Transverse colon (tissue), 4 donors: ENCODE measurements at regions not wholly inside any gene's neighbourhood (a gene's known extent, or its start where the extent isn't known, plus 50 kb on each side); places are given as distances from the start of the nearest gene placed in this dataset.

Source experiments
- DNase-seq: peaks from one replicate; pipeline ENCODE4 v3.0.0-alpha.2; 2019
- H3K27ac ChIP-seq, 4 donors: fragments of 200-600 bp; sonication (generic); 2 replicates each; pipeline ENCODE4 v1.5.1; 2016 to 2018; ENCODE audit warnings: inconsistent platforms in 4 of 4
- H3K27me3 ChIP-seq: fragments of 200-600 bp; sonication (generic); 2 replicates; pipeline ENCODE4 v1.5.1; 2017; ENCODE audit warnings: inconsistent platforms
- H3K36me3 ChIP-seq, 4 donors: fragments of 200-600 bp; sonication (generic); 2 replicates each; pipeline ENCODE4 v1.5.1; 2017 to 2019; ENCODE audit warnings: inconsistent platforms in 4 of 4
- H3K4me1 ChIP-seq, 4 donors: fragments of 200-600 bp; sonication (generic); 2 replicates each; pipeline ENCODE4 v1.5.1; 2017 to 2020; ENCODE audit warnings: inconsistent platforms in 4 of 4
- H3K4me3 ChIP-seq, 4 donors: fragments of 200-600 bp; sonication (generic); 1 replicate in 1 of 4; 2 replicates in 3 of 4; pipeline versions ENCODE4 v1.5.1 to v1.6.1; 2017 to 2019; ENCODE audit warnings: inconsistent platforms in 4 of 4
- H3K9me3 ChIP-seq, 2 donors: fragments of 200-600 bp; sonication (generic); 2 replicates each; pipeline ENCODE4 v1.5.1; 2017 to 2019; ENCODE audit warnings: inconsistent platforms in 2 of 2
- CTCF ChIP-seq, 5 experiments: fragments of 200-600 bp in 3 of 5; fragments of 450-650 bp in 2 of 5; sonication (generic) in 3 of 5; IDR thresholded peaks; 1 replicate in 2 of 5; 2 replicates in 3 of 5; pipeline ENCODE4 v1.5.1; 2016 to 2017; ENCODE audit warnings: antibody characterized with exemption in 5 of 5, inconsistent platforms in 3 of 5, mild to moderate bottlenecking in 2 of 5, moderate library complexity in 1 of 5
- EP300 ChIP-seq: sonication (generic); formaldehyde crosslinking; IDR thresholded peaks from one replicate; pipeline ENCODE4 v1.6.1; 2017; ENCODE audit warnings: antibody characterized with exemption, low read depth
- POLR2A ChIP-seq: fragments of 450-650 bp; IDR thresholded peaks from one replicate; pipeline ENCODE4 v1.6.1; 2016; ENCODE audit warnings: antibody characterized with exemption, mild to moderate bottlenecking, moderate library complexity
- POLR2AphosphoS5 ChIP-seq, 3 donors: sonication (generic); formaldehyde crosslinking; IDR thresholded peaks; one replicate each; pipeline ENCODE4 v1.6.1; 2016; ENCODE audit warnings: antibody characterized with exemption in 3 of 3
- WGBS, 2 donors: methylation state at CpG; one replicate each; pipeline ENCODE4 v1.1.5; 2018; ENCODE audit warnings: low coverage in 1 of 2; 5-methylcytosine and 5-hydroxymethylcytosine counted together
- in situ Hi-C, 4 donors: fragments of 200-750 bp; cut with MboI; loops; one replicate each; pipeline versions ENCODE4 v1.15.0 to v1.15.1; 2017; ENCODE audit warnings: low sequenced_read_pairs in 3 of 4, low pct_ligation_motif_present in 1 of 4, low pct_unique_long_range_greater_than_20kb in 1 of 4
- intact Hi-C: fragments of 100-400 bp; cut with DNase I; formaldehyde crosslinking; loops from one replicate; pipeline ENCODE4 v1.15.1; 2023; ENCODE audit warnings: low total_unique reads

GRCh38 chr11:25890626-25891260 lies 441.2 kb upstream of the ANO3 start:
- Histone ChIP-seq H3K9me3 (no peaks in the 10 kb centered on the region), H3K27me3 (no peaks in the 10 kb centered on the region), H3K4me3 (no peak overlapping the region), H3K36me3 (no peaks in the 10 kb centered on the region), H3K4me1 (no peaks in the 10 kb centered on the region), H3K27ac (no peak overlapping the region)
- TF ChIP-seq EP300 (no peak), POLR2A (no peak), CTCF (IDR thresholded peaks at IDR 0.05) (no peak), POLR2AphosphoS5 (IDR thresholded peaks at IDR 0.05) (no peak)
- in situ Hi-C loops: no loop called here
- intact Hi-C loops: no loop called here
- WGBS, 2 donors: 59 to 61% methylated on average over 3 of the region's 3 CpGs
- no peak for DNase-seq

GRCh38 chr11:25891960-25892359 lies 440.0 kb upstream of the ANO3 start:
- H3K27me3 ChIP-seq: no peaks in the 10 kb centered on the region
- H3K36me3 ChIP-seq: no peaks in the 10 kb centered on the region
- WGBS, 2 donors: 95% methylated on average over 1 of the region's 1 CpG; no CpG with 5 or more reads in 1 of the 2 donors
- no peak overlapping the region for H3K27ac ChIP-seq
- H3K4me3 ChIP-seq: no peak overlapping the region
- no peak for TF ChIP-seq POLR2A
- no peak for TF ChIP-seq EP300
- no peak for TF ChIP-seq POLR2AphosphoS5 (IDR thresholded peaks at IDR 0.05)
- TF ChIP-seq CTCF (IDR thresholded peaks at IDR 0.05): no peak
- intact Hi-C loops: no loop called here
- H3K9me3 ChIP-seq: no peaks in the 10 kb centered on the region
- in situ Hi-C loops: no loop called here
- DNase-seq: no peak
- no peaks in the 10 kb centered on the region for H3K4me1 ChIP-seq

GRCh38 chr11:25899617-25900160 lies 432.2 kb upstream of the ANO3 start:
- Histone ChIP-seq H3K4me1 (no peaks in the 10 kb centered on the region), H3K27ac (no peak overlapping the region), H3K9me3 (no peaks in the 10 kb centered on the region), H3K27me3 (no peaks in the 10 kb centered on the region), H3K4me3 (no peak overlapping the region), H3K36me3 (no peaks in the 10 kb centered on the region)
- no peak for DNase-seq
- in situ Hi-C loops (no loop called here), intact Hi-C loops (no loop called here)
- 40 to 52% methylated on average over 1 to 3 of the region's 3 CpGs for WGBS, 2 donors
- TF ChIP-seq CTCF (IDR thresholded peaks at IDR 0.05) (no peak), EP300 (no peak), POLR2A (no peak), POLR2AphosphoS5 (IDR thresholded peaks at IDR 0.05) (no peak)

- intact Hi-C loops: no loop called here
- TF ChIP-seq EP300: no peak
- Histone ChIP-seq H3K4me3 (no peak overlapping the region), H3K36me3 (no peaks in the 10 kb centered on the region), H3K27me3 (no peaks in the 10 kb centered on the region), H3K4me1 (no peaks in the 10 kb centered on the region), H3K27ac (no peak overlapping the region), H3K9me3 (no peaks in the 10 kb centered on the region)
- in situ Hi-C loops: no loop called here
- no peak for DNase-seq
- WGBS, 2 donors: 93 to 96% methylated on average over 4 of the region's 4 CpGs
Measured at GRCh38 chr11:25900814-25901213, 431.1 kb upstream of the ANO3 start.

GRCh38 chr11:25901415-25901814 lies 430.5 kb upstream of the ANO3 start:
- in situ Hi-C loops (no loop called here), intact Hi-C loops (no loop called here)
- Histone ChIP-seq H3K27me3 (no peaks in the 10 kb centered on the region), H3K9me3 (no peaks in the 10 kb centered on the region), H3K4me1 (no peaks in the 10 kb centered on the region), H3K36me3 (no peaks in the 10 kb centered on the region), H3K27ac (no peak overlapping the region), H3K4me3 (no peak overlapping the region)
- 92 to 94% methylated on average over 15 of the region's 15 CpGs for WGBS, 2 donors
- no peak for DNase-seq
- TF ChIP-seq EP300: no peak
- no peak for TF ChIP-seq CTCF (IDR thresholded peaks at IDR 0.05)
- TF ChIP-seq POLR2AphosphoS5 (IDR thresholded peaks at IDR 0.05): no peak
- no peak for TF ChIP-seq POLR2A
